SK-N-DZ (cell line): ENCODE measurements at regions not wholly inside any gene's neighbourhood (a gene's known extent, or its start where the extent isn't known, plus 50 kb on each side); places are given as distances from the start of the nearest gene placed in this dataset.
A peak's percentile ranks its signal among the peaks of the same experiment; 100 is the strongest.

Experiments used
- DNase-seq: peaks from one replicate; pipeline ENCODE4 v3.0.0-alpha.2; 2015; ENCODE audit warnings: low spot score

GRCh38 chr21:43274946-43275310, 106.1 kb downstream of the CRYAA start:
- no peak for DNase-seq

GRCh38 chr21:43274022-43274945, 105.5 kb downstream of the CRYAA start:
- no peak for DNase-seq

DNA sequence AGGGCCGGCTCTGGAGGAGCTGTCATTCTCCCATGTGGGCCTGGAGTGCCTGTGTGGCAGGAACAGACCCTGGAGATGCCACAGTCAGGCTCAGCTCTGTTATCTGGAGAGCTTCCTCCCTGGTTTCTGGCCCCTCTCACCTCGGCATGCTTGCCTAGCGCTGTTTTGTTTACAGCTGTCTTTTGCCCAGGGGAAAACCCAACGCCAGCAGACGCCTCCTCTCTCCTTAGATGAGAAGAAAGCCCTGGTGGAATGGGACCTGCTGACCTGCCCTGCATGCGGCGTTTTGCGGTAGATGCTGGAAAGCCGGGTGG, 104.9 kb downstream of the CRYAA start:
- DNase-seq: no peak

- DNase-seq: no peak
These were observed 104.4 kb downstream of the CRYAA start for GRCh38 chr21:43273016-43273707.

DNA sequence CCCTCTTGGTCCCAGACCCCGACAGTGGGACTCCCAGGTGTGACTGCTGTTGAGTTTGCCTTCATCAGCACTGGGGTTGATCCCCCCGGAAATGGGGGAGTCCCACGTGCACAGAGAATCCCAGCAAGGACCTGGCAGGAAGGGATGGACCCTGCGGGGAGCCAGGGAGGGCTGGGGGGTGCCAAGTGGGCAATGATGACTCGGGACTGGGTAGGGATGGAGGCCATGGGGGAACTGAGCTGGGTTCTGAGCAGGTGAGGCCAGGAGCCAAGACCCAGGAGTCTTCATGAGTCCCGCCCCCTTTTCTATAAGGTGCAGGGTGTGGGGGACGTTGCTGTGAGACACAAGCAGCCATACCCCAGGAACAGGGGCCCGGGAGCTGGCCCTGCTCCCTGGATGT, 103.8 kb downstream of the CRYAA start:
- no peak for DNase-seq

- no peak for DNase-seq
These were observed 102.7 kb downstream of the CRYAA start for GRCh38 chr21:43271452-43272020.

DNA sequence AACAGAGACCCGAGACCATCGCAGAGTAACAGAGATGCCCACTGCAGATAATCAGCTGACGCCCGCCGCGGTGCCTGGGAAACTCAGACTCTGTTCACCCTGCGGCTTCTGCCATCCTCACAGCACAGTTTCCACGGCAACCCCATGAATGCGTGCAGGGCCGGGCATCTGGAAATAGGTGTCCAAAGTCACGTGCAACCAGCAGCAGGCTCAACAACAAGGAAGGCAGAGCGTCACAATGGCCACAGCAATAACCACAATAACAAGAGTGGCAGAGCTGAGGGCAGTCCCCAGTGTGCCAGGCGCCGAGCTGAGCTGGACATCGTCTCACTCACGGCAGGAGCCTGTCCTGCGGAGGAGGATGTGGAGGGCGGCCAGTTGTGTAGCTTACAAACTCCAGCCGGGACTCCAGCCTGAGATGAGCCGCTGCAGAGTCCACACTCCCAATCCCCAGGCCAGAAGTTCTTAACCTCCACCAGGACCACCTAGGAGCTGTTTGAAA, 102.0 kb downstream of the CRYAA start:
- peak; percentile 46 for DNase-seq

- DNase-seq: no peak
These were observed 101.3 kb downstream of the CRYAA start for GRCh38 chr21:43269957-43270705.

DNA sequence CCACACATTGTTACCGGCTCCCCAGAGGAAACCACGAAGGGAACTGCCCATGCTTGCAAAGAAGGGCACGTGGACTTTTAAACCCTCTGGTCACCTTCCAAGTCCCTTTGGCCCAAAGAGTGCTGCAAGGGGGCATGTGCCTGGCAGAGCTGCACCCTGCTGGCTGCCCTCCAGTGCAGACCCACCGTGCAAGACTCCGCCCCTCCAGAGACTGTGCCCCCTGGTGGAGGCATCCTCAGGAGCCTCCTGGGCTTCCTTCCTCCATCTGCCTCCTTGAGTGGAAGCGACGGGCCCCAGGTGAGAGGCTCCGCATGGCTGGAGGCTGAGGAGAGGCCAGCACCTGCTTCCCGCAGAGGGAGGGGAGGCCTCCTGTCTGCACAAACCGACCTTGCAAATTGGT, 100.6 kb downstream of the CRYAA start:
- no peak for DNase-seq

DNA sequence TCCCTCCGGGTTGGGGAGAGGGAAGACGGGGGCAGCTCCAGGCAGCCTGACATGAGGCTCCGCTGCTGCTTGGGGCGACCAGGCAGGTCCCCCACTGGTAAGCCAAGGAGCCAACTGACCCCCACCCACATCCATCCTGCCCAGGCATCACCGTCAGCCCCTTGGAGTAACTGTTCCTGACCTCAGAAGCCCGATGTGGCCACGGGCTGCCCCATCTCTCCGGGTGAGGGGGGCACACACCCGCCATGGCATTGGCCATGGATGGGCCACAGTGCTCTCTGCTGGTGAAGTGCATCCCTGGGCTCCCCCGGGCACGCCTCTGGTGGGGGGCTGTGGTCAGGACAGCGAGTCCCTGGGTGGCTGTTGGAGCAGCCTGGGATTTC, 100.0 kb downstream of the CRYAA start:
- no peak for DNase-seq

GRCh38 chr21:43268086-43268803, 99.4 kb downstream of the CRYAA start:
- no peak for DNase-seq

DNA sequence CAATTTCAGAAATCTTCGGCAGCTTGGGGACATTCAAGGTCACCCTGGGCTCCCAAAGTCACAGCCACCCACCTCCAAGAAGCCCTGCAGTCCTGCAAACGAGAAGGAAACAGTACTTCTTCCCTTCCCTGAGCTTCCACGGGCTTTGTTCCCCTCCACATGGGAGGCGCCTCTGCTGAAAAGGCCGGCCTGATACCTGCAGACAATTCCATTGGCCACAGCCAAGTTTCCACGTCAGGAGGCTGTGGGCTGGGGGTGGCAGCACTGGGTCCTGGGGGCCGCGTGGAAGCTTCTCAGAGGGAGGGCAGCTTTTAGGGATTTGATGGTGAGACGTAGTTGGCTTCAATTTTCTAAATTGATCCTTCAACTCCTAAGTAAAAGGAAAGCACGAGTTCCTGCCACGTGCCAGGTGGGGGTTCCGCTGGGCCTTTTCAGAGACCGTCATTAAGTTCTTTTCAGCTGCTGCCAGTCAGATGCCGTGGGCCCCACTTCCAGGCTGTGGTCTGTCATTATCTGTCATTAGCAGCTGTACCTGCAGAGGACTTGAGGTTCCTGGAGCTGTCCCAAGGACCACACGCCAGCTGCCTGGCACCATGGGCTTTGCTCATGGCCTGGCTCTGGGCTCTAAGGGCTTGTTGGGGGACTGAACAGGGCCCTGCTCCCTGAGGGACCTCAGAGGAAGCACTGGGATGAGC, 98.7 kb downstream of the CRYAA start:
- DNase-seq: no peak

DNA sequence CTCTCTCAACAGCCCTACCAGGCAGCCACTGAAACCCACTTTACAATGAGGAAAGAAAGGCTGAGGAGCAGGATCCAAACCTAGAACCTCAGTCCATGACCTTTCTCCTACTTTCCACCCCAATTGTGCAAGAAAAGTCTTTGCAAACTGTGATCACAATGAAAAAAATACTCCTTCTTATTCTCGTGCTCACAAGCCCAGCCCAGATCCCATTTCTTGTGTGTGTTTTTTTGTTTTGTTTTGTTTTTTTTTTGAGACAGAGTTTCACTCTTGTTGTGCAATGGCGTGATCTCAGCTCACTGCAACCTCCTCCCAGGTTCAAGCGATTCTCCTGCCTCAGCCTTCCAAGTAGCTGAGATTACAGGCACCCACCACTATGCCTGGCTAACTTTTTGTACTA, 97.7 kb downstream of the CRYAA start:
- no peak for DNase-seq

- DNase-seq: no peak
These were observed 93.6 kb downstream of the CRYAA start for GRCh38 chr21:43262427-43262826.
